Stimulated activated CD4-positive, alpha-beta T cell treated with anti-CD3 and anti-CD28 coated beads, Interleukin-12 subunit alpha, Interleukin-12 subunit beta, amount 100 ng/mL, for 24 hours (primary cell): ENCODE measurements at regions not wholly inside any gene's neighbourhood (a gene's known extent, or its start where the extent isn't known, plus 50 kb on each side); places are given as distances from the start of the nearest gene placed in this dataset.

ENCODE experiments used
- DNase-seq, 2 experiments: peaks; one replicate each; pipeline ENCODE4 v3.0.0-alpha.2; 2020; ENCODE audit warnings: low read depth in 2 of 2

DNA sequence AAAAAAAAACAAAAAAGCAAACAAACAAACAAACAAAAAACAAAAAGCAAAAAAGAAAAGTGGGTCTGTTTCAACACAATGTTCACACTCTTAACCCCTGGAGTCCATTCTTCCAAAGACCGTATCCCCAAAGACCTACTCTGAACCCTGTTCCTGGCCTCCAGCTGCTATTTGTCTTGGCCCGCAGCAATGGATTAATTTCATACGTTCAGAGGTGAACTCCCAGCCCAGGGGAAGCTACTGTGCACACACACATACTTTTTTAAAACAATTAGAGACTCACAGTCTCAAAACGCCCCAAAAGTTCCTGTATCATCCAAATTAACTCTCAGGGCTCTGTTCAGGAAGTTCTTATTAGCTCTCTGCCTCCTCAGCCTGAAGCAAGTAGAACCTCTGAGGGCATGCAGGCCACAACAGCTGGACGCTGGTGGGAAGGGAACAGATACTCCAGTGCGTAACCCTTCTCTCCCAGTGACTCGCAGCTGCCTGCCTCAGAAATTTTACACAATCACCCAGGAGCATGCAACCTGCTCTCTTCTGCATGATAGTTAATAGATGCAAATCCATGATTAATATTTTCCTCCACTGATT is 395.4 kb downstream of the RRAGC start:
- DNase-seq: no peak

DNA sequence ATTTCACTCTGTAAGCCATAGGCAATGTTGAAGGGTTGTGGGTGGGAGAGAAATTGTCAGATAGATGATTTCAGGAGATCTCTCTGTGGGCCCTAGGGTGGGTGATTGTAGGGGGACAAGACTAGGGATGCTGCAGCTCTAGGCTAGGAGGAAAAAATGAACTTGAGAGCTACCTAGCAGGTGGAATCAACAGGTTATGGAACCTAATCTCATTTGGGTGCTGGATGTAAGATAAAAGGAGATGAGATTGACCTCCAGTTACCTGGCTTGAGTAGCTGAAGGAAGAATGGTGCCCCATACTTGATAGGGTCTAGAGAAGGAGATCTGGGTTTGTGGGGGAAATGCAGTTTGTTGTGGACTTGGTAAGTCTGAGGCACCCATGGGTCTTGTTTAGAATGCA is 396.5 kb downstream of the RRAGC start:
- DNase-seq: no peak

DNA sequence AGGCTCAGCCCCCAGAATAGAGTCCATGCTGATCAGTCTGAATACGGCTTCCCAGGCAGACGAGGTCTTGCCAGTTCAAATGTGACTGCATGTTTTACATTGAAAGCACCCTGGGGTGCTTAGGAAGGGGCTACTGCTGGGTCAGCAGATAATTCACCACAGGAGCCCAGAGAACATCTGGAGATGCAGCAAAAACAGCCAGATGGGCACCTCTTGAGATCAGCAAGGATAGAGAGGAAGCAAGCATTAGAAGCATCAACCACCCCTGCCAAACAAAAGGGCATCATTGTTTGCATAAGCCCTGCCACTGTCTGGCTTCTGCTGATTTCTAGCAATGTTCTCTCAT is 403.1 kb downstream of the RRAGC start:
- DNase-seq: no peak

DNA sequence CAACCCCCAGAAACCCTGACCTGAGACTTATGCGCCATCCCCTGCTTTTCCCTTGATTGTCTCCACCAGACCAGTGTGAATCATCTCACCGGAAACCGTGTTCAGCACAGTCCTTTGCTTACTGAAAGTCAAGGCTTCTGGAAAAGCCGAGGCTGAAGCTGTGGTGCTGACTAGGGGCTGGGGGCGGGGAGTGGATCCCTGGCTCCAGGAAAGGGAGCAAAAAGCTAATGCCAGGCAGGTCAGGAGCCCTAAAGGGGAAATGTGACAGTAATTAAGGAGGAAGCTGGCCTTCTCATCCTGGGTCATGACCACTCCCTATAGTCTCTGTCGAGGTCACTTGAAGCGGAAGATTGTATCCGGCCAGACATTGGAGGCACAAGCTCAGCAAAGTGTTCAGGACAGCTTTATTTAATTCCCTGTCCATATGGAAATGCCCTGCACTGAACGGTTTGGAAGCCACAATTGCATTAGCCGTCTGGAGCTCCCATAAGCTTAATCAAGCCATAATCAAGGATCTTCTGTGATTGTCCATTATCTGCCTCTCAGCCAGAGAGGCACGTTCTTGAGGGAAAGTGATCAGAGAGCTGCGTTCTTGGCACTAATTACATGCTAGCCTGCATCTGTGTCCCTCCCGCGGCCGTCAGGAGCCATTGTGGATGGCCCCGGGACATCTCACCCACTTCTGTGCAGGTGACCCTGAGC is 403.6 kb downstream of the RRAGC start:
- DNase-seq: no peak

DNA sequence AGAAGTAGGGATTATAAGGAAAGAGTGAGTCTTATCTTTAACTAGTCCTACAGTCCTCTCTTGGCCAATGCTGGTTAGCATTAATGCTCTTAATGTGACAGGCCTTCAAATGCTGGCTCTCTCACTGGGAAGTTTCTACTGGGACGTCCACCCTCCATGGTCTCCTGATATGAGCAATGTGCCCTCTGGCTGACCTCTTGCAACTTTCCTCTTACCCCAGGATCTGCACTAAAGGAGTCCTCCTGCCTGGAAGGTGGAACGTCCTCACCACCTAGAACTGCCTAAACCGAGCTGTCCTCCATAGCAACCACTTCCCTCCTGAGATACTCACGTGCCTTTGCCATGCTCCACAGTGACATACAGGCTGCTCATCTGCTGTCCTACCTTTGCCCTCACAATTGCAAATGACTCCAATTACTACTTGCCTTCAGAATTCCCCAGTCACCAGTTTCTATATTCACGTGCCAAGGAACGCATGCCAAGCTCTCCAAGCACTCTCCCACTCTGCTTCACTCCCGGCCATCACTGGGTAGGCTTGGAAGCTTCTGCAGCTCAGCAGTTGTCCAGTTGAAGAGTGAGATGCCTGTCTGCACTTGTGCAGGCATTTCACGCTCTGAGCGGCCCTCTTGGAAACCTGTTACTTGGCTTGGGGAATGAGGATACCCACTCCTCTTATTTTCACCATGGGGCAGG is 404.7 kb downstream of the RRAGC start:
- no peak for DNase-seq

DNA sequence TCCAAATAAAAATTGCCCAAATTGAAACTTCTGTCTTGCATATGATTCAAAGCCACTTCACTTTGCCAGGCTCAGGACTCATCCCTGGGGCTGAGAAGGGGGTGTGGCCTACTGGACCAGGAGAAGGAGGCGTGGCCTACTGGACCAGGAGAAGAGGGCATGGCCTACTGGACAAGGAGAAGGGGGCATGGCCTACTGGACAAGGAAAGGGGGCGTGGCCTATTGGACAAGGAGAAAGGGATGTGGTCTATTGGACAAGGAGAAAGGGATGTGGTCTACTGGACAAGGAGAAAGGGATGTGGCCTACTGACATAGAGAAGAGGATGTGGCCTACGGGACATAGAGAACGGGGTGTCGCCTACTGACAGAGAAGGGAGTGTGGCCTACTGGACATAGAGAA is 405.3 kb downstream of the RRAGC start:
- DNase-seq: no peak

DNA sequence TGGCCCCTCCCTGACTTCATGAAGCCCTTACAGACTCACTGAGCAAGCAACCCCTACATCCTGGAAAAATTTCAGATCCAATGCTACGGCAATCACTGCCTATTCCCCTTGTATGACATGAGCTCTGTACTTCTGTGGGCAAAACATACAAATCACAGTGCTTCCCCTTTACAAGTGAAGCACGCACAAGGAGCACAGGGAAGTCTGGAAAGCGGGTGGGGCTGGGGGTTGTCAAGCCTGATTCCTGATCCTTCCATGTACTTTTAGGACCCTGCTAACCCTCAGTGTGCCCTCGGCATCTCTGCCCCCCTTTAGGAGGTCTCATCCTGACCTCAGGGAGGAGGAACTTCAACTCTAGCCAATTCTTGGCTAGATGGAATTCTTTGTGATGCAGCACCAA is 405.7 kb upstream of the POU3F1 start:
- no peak for DNase-seq

DNA sequence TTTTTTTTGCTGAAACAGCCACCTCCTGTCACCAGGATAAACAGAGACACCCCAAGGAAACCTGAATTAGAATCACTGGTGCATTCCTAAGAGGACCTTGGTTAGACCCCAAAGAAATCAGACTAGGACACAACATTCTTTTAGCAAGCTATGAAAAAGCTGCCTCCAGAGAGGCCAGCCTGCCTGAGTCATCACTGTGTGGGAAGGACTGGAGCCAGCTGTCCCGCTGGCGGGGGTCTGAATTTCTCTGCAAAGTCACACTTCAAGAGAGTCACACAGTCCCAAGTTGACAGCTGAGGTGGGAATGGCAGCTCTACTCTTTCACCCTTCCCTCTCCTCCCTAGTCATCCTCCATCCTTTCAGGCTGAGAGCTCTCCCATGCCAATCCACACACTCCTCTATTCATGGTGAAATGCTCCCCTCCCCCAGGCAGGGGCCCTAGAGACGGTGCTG is 405.0 kb upstream of the POU3F1 start:
- DNase-seq: no peak

DNA sequence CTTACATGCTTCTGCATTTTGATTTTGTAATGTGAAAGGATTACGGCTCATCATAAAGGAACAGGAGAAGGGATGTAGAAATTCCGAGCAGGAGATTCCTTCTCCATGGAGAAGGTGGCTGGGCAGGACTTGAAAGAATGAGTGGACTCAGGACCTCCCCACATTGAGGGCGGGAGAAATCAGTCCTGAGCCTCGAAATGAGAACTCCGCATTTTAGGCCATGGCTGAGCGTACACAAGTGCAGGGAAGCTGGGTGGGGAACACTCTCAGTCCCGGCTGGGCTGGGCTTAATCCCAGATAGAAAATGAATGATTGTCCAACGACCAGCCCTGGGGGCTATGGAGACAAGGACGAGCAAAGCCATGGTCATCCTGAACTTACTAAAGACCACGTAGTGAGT is 402.3 kb upstream of the POU3F1 start:
- DNase-seq: no peak

DNA sequence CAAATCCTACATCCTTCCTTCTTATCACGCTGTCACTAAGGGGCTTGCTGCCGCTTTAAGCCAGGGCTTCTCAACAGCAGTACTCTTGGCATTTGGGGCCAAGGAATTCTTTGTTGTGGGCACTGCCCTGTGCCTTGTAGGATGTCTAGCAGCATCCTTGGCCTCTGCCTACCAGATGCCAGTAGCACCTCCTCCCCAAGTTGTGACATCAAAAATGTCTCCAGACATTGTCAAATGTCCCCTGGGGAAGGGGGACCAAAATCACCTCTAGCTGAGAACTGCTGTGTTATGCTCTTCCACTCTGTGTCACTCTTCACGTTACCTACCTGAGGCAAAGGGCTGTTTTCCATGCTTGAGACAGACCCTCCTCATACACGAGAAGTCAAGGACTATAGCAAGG is 400.3 kb upstream of the POU3F1 start:
- no peak for DNase-seq

DNA sequence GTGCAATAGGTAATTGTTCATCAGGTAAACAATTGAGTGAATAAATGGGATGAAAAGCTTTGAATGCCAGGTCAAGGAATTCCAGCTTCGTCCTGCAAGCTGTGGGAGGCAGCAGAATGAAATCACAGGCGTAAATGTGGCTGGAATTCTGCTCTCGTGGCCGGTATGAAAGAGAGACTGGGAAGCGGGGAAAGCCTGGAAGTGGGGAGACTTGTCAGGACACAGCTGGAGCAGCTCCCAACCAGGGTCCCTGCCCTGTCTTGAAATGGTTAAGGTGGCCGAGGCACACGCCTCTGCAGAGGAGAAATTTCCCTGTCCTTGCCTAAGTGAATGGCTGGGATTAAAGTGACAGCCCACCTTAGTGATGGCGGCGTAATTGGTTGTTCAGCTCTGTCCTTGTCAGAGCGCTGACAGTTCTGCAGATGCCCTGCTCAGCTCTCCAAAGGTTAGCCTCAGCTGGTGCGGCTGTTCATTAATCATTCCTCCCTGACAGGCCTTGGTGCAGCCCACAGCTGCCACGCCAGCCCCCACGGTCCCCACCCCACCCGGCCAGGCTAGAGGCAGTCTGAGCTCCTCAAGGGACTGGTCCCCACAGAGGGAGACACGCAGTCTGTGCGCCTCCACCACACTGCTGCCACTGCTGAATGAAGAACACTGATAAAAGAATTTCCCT is 398.3 kb upstream of the POU3F1 start:
- no peak for DNase-seq

DNA sequence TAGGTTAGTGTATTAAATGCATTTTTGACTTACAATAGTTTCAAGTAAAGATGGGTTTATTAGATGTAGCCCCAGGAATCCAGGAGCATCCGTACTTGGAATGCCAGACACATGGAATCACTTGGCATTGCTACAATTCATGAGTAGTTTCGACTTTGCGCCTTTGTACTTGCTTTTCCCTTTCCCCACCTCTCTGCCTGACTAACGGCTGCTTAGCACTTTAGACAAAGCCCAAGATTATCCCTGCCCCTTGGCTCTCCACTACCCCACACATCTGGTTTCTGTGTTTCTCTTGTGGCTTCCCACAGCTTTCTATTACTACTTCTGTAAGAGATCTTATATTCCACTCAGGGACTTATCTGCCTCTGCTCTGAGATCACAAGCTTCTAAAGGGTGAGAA is 397.7 kb upstream of the POU3F1 start:
- DNase-seq: no peak

DNA sequence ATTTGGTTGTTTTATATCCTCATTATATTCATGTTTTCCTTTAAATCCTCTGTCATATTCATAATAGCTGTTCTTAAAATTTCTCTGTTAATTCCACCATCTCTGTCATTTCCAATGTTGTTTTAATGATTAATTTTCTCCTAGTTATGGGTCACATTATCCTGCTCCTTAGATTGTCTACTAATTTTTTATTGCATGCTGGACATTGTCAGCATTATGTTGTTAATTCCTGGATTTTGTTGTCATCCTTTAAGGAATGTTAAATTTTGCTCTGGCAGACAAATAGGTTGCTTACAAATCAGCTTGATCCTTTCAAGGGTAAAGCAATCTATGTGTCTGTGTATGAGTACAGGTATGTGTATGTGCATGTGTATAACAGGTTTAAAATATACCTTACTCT is 393.8 kb upstream of the POU3F1 start:
- no peak for DNase-seq

DNA sequence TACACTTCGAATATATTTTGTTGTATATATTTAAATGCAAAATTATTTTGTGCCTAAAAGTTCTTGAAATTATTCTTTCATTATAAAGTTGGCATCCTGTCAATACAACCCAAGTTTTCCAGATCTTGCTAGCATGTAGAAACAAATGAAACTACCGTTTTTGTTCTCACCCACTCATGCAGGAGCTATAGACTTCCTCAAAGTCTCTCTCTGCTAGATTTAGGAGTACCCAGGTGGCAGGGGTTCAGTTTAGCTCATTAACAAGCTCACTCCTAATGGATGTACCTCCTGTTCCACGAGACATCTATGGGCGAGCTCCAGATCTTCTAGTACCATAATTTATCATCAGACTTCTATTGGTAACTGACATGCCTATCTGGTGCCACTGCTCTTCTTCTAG is 390.2 kb upstream of the POU3F1 start:
- DNase-seq: no peak

DNA sequence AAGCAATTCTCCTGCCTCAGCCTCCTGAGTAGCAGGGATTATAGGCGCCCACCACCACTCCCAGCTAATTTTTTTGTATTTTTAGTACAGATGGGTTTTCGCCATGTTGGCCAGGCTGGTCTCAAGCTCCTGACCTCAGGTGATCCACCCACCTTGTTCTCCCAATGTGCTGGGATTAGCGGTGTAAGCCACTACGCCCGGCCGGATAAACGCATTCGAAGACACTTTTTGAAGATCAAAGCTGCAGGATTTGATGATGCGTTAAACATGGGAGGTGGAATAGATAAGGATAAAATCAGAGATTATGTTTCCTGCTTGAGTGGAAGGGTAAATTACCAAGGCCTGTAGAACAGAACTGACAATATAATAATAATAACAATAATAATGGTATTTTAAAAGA is 389.4 kb upstream of the POU3F1 start:
- DNase-seq: no peak

DNA sequence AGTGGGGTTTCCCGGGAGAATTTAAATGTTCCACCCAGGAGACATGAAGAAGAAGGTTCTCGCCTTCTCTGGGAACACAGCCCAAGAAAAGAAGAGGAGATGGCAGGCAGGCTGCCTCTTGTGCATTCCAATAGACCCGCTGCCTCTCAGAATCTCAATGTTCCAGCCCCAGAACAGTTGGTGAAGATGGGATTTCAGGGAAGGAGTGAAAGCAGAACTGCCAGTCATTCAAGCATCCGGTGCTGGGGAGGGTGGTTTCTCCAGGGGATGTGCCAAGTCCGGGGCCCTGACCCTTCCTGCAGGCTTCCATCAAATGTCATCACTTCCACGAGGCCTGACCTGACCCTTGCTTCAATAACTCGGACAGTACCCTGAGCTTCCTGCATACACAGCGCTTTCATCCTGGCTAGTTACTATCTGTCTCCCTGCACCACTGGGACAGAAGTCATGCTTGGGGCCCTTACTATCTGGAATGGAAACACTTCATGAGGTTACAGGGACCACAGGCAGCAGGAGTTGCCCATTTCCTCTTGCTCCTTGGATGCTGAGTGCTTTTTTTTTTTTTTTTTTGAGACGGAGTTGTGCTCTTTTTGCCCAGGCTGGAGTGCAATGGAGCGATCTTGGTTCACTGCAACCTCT is 386.6 kb upstream of the POU3F1 start:
- DNase-seq: no peak

DNA sequence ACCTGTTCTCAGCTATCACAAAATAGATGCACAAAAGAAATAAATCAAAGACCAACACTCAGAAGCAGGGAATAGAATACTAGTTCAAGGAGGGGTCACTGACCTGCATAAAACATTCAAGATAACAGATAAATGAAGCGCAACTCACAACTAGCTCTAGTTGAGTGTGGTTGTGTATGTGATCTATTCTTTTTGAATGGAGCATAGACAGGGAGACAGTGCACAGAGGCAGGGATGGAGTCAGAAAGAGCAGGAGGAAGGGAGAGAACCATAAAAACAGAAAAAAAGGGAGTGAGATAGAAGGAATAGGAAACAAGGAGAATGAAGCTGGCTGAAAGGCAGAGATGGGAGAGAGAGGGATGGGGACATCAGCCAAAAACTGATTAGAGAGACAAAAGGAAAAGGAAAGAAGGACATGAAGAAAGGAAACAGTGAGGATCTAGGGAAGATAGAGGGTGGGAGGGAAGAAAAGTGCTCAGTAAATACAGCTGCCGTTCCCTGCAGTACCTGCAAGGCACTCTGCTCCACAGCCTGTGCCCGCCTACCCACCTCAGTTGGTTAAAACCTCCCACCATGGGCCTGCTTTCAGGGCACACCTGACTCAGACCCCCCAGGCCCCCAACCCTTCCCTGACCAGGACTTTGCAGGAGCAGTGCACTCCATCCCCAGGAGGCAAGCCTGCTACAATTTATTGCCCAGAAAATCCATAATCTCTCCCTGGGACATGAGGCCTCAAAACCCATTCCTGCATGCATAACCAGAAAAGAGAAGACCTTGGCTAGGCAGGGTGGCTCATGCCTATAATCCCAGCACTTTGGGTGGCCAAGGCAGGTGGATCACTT is 385.2 kb upstream of the POU3F1 start:
- no peak for DNase-seq

DNA sequence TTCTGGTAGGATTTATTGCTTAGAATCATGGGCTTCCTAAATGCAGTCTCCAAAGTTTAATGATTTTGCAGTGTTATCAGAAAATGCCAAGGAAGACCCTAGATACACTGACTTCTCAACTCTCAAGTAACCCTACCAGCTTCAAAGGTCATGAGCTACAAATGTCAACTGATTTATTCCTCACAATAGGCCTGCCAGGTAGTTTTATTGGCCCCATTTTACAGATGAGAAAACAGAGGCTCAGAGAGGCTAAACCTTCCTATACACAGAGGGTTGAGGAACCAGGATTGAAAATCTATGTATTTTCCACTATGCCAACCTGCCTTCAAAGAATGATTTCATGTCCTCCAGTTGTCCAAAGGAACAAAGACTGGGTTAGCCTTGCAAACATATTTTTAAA is 384.4 kb upstream of the POU3F1 start:
- no peak for DNase-seq

DNA sequence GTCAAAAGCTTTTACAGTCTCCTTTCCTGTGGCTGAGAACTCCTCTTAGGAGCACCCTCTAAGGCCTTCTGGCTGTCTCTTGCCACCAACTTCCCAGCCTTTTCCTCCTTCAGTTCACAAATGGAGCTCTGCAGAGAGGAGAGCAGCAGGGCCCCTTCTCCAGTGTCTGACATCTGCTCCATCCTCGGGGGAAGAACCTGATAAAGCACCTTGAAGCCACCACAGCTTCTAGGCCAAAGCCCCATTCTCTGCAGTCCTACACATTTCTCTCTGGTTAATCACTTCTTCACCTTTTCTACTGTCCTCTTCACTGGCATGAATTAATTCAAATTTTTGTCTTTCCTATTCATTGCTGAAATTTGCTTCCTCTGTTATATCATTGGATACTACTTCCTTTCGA is 378.1 kb upstream of the POU3F1 start:
- DNase-seq: no peak

DNA sequence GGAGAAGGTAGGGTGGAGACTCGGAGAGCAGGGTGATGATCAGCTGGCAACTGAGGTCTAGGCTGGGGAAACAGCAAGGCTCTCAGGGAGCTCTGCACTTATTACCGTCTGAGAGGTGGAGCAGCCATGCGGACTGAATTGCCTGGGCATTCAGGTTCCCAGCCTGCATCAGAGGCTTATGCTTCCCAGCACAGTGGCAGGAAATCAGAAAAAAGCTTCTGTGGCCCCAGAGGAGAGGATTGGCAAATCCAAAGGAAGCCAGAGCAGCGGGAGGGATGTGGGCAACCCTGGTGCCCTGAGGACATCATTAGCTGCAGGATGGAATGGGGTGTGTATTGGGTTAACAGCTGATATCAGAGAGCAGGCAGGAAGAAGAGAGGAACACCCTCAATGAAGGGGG is 374.1 kb upstream of the POU3F1 start:
- DNase-seq: no peak

DNA sequence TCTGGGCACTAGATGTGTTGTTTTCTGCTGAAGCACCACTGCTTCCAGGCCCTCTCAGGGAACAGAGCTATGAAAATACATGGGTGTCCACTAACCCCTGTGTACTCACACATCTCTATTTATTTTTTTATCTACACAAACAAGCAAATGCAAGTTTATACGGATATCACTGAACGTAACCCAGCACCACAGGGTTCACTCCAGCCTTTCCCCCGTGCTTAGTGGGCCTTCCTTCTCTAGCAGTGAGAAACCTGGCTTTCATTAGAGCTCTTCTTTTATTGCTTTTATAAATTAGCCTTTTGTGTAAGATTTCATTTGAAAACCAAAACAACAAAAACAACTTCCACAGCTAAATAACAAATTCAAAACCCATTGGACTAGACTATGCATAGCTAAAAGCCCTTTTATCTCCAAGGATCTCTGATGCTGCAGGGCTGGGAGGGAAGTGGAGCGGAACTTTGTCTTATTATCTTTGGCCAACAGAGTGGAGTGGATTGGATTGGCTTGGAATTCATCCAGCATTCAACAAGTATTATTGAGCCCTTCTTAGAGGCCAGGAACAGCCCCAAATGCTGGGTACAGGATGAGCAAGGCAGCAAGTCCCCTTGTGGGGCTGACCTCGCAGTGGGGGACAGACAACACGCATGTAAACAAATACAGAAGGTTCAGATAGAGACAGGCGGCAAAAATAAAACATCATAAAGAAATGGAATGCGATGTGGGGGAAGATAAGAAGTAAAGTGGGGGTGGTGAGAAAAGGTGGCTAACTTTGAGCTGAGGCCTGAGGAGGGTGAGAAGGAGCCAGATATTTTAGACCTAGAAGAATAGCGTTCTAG is 371.8 kb upstream of the POU3F1 start:
- DNase-seq: no peak
